Activated CD4-positive, alpha-beta T cell treated with anti-CD3 and anti-CD28 coated beads, Interleukin-2, Interleukin-4, amounts not matched to agents 100 ng/mL and 50 ng/mL, durations not matched to agents 16 hours and 8 hours (primary cell): ENCODE measurements at regions not wholly inside any gene's neighbourhood (a gene's known extent, or its start where the extent isn't known, plus 50 kb on each side); places are given as distances from the start of the nearest gene placed in this dataset.

Source experiments
- DNase-seq: peaks from one replicate; pipeline ENCODE4 v3.0.0-alpha.2; 2020; ENCODE audit warnings: low spot score

DNA sequence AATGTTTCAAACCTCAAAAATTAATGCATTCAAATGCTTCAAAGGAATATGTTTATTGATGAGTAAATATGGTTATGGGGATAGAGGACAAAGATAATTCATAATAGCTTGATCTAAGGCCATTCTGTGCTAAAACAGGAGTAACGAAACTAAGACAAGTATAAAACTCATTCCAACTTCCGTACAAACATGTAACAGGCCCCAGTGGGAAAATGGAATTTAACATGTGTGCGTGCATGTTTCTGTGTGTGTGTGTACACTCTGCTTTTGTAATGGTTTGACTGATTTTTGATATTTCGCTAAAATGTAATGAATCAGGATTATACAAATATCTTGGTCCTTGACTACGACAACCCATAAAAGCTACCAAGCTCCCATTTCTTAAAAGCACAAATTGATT lies 91.0 kb downstream of the KLF12 start:
- no peak for DNase-seq

- peak; percentile 5 for DNase-seq
Measured at GRCh38 chr13:74040200-74040599, 94.0 kb downstream of the KLF12 start.

DNA sequence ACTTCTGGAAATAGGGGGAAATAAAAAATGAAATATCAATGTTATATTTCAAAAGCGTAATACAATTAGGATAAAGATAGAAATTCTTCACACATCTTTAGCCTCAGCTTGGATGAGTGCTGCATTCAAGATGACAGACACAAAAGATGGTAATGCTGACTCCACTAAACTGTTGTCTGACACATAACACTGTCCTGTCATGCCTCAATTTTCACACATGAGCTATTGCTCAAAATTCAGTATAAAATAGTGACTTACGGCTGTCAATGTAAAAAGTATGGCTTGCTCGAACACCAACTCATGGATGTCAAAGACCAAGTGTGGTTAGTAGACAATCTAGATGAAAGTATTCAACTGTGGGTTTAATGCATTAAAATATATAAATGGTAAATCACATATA lies 94.5 kb downstream of the KLF12 start:
- DNase-seq = no peak

DNA sequence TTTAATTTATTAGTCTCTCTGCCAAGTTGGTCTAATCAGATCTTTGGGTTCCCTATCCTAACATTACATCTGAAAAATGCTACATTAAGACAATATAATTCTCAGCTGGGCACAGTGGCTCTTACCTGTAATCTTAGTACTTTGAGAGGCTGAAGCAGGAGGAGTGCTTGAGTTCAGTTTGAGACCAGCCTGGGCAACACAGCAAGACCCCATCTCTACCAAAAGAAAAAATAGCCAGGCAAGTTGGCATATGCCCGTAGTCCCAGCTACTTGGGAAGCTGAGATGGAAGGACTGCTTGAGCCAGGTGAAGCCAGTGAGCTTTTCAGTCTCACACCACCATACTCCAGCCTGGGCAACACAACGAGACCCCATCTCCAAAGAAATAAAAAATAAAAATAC lies 95.0 kb downstream of the KLF12 start:
- DNase-seq = no peak

DNA sequence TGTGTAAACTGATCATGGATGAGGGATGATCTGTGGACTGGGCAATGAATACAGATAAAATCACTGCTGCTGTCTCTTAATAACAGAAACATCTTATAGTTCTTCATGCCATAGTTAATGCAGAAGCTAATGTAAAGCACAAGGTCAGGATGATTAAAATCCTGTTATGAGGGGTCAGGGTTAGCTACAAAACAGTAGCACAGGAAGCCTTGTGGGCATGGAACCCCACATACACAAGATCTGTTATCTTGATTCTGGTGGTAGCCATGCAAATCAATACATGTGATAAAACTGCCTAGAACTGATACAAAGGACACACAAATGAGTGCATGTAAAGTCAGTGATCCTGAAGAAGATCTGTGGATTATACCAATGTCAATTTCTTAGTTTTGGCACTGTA lies 96.4 kb downstream of the KLF12 start:
- DNase-seq = no peak

- no peak for DNase-seq
Measured at GRCh38 chr13:74036373-74036772, 97.8 kb downstream of the KLF12 start.

DNA sequence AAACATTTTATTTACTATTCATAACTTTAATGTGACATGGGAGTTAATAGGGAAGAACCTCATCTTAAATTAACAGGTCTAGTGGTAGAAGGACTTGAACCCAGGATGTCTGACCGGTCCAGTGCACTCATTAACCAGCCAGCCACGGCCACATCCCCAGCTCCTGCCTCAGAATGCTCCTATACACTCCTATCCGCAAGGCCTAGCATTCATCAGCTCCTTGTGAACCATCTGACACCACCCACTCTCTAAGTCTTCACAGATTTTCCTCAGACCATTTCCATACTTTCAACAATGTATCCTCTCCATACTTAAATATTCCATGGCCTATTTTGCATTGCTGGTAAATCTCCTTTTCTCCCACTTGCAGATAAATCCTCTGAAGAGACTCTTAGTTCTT lies 98.3 kb downstream of the KLF12 start:
- no peak for DNase-seq

GRCh38 chr13:74032325-74032724 lies 101.9 kb downstream of the KLF12 start:
- DNase-seq = no peak

GRCh38 chr13:74027161-74027779 lies 106.9 kb downstream of the KLF12 start:
- no peak for DNase-seq

- DNase-seq = peak; percentile 77
Measured at GRCh38 chr13:74026753-74027152, 107.5 kb downstream of the KLF12 start.

DNA sequence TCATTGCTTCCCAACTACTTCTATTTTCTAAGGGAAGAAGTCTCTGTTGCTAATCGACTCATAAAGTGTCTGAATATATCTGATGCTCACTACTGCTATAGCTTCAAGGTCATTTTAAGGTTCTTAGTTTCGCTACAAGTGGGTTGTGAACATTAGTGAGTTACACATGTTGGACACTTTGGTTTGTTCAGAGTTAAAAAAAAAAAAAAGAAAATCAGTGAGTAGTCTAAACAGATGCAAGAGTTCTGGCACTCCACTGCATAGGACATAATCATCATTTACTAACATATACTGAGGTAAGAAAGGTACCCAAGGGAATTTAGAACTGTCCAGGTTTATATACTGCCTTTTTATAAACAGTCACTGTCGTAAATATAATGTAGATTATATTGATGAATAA lies 108.8 kb downstream of the KLF12 start:
- DNase-seq = no peak

GRCh38 chr13:74024856-74025255 lies 109.3 kb downstream of the KLF12 start:
- no peak for DNase-seq

DNA sequence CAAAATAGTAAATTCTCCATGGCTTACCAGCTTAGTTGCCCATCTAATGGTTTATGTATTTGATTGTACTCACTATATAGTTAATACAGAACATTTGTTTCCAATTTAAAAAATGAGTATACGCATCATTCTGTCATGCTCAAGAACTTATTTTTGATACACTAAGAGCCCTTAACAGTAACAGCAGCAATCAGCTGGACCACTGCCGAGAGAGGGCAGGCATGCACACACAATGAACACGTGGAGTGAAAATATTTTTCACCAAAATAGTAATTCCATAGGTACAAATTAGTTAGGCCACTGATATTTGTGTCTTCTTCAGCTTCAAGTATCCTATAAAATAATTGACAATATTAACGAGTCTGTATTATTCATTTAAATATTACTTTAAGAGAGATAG lies 109.9 kb downstream of the KLF12 start:
- DNase-seq = no peak

- DNase-seq = no peak
Measured at GRCh38 chr13:74023484-74023883, 110.7 kb downstream of the KLF12 start.

- DNase-seq = no peak
Measured at GRCh38 chr13:74021505-74021904, 112.7 kb downstream of the KLF12 start.

GRCh38 chr13:74018062-74018431 lies 116.2 kb downstream of the KLF12 start:
- DNase-seq = no peak

DNA sequence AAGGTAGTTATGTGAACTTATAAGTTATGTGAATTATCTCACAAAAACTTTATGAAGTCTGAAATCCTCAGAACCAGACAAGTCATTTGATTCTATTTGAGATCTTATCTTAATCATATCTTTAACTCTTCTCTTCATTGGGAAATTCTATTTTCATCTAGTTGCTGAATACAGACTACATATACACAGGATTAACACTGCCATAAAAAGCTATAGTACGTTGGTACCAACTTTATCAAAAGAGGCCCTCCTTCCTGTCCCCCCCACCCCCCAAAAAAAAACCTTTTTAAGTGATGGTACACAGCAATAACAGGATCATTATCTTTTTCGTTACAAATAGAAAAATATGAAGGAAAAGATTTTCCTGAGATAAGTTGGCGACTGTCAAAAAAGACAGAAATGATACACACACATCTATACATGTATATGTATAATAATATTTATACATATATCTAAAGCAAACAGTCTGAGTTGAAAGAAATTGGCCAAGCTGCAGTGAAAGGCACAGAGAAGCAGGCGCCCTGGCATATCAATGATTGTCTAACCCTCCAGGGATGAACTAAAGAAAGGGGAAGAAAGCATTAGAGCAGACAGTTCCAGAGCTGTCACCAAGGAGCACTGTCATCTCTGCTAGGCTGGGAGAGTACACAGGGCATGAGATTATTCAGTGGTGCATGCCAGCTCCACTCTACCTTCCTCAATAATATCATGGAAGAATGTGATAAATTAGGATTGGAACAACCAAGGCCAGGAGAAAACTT lies 116.7 kb downstream of the KLF12 start:
- DNase-seq = no peak

GRCh38 chr13:74015137-74015536 lies 119.1 kb downstream of the KLF12 start:
- no peak for DNase-seq

- no peak for DNase-seq
Measured at GRCh38 chr13:74009100-74009668, 125.0 kb downstream of the KLF12 start.

GRCh38 chr13:74006666-74007065 lies 127.5 kb downstream of the KLF12 start:
- no peak for DNase-seq

DNA sequence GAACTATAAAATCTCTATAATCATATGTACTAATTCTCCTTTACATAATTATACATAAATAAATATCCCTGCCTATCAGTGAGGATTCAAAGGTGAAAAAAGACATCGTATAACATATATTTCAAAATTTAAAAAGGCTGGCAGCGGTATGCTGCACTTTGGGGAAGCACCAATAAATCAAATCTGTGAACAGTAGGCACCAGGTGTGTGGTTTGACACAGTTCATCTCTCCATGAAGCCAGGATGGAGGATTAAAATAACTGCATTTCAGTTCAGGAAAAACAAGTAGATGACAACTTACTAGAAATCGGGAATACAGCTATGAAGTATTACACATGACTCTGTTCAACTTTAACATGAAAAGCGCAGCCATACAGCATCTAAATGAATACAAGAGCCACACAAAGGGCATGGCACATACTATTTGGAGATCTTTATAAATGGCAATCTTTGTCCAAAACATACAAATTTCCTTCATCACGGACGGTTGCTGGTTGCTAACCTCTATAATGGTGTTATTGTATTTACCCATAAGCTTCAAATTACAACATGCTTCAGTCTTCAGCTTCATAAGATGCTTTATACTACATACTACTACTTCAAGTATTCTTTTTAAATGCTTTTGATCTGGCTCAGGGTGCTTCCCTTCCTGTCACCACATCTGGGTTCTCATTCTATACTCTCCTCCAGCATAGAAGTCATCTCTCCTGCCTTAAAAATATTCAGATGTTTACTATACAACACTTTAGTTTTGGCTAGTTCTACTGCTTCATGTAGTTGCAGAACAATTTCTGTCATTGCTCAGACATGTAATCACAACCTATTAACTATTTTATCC lies 128.7 kb downstream of the KLF12 start:
- DNase-seq = no peak

DNA sequence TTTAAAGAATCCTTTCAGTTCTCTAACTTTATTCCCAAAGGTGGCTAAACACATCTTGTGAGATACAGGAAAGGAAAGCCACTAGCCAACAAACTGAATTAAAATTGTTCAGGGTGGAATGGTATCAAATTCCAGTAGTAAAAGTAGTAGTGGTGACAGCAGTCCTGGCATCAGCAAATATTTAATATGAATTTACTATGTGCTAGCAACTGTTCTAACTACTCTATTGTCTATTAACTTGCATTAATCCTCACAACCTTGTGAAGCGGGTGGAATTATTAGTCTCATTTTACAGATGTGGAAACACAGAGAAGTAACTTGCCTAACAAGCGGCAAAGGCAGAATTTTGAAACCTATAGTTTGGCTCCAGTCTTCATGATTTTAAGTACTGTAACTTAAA lies 130.1 kb downstream of the KLF12 start:
- no peak for DNase-seq

DNA sequence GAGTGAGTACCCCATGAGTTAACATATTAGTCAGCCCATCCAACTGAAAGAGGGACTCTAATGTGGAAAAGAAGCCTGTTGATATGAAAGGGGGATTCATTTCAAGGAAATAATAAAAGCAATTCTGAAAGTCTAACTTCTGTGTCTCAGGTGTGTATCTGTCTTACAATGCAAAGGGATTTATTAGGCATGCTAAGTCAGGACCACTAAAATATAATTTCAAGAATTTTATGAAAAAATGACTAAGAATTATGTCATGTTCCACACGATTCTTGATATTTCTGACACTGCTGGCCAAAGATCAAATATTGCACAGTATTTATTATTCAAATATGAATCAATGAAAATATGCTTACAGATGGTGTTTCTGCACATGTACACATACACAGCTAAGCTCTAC lies 130.8 kb downstream of the KLF12 start:
- DNase-seq = no peak
